Natural killer cell (primary cell): ENCODE measurements at regions not wholly inside any gene's neighbourhood (a gene's known extent, or its start where the extent isn't known, plus 50 kb on each side); places are given as distances from the start of the nearest gene placed in this dataset.

ENCODE experiments used
- ATAC-seq, 3 donors: fragments of 150-1000 bp in 2 of 3; fragments of 200-7000 bp in 1 of 3; cut with Tn5 transposase; 1 replicate in 1 of 3; 2 replicates in 2 of 3; pipeline ENCODE4 v1.10.0; 2021; ENCODE audit warnings: mild to moderate bottlenecking in 2 of 3, moderate library complexity in 2 of 3
- DNase-seq, 2 donors: peaks; one replicate each; pipeline versions ENCODE4 v3.0.0 to v3.0.0-alpha.2; 2013 to 2021; ENCODE audit warnings: mixed read lengths in 1 of 2
- H3K27ac ChIP-seq: one replicate; pipeline ENCODE4 v1.5.1; 2013; ENCODE audit warnings: mild to moderate bottlenecking, low read length
- H3K27me3 ChIP-seq: one replicate; pipeline ENCODE4 v1.6.1; 2013; ENCODE audit warnings: low read length; ENCODE audit not compliant: control insufficient read depth, insufficient read depth
- H3K36me3 ChIP-seq: one replicate; pipeline ENCODE4 v1.6.1; 2013; ENCODE audit warnings: low read length; ENCODE audit not compliant: control insufficient read depth, insufficient read depth
- H3K4me1 ChIP-seq: one replicate; pipeline ENCODE4 v1.6.1; 2013; ENCODE audit warnings: low read length; ENCODE audit not compliant: control insufficient read depth, insufficient read depth
- H3K4me3 ChIP-seq: one replicate; pipeline ENCODE4 v1.5.1; 2013; ENCODE audit warnings: low read length
- H3K9me3 ChIP-seq: one replicate; pipeline ENCODE4 v1.6.1; 2013; ENCODE audit warnings: low read length; ENCODE audit not compliant: control insufficient read depth, insufficient read depth
- H3K27ac Mint-ChIP-seq, 2 donors: one replicate each; pipeline ENCODE4 v1.8.0; 2022; ENCODE audit warnings: mild to moderate bottlenecking in 2 of 2, mixed read lengths in 2 of 2, moderate library complexity in 1 of 2
- H3K27me3 Mint-ChIP-seq, 2 donors: one replicate each; pipeline ENCODE4 v1.8.0; 2022; ENCODE audit warnings: low read depth in 2 of 2, mixed read lengths in 2 of 2
- H3K36me3 Mint-ChIP-seq: one replicate; pipeline ENCODE4 v1.8.0; 2022; ENCODE audit warnings: mixed read lengths
- H3K4me1 Mint-ChIP-seq, 2 donors: one replicate each; pipeline ENCODE4 v1.8.0; 2022; ENCODE audit warnings: mixed read lengths in 2 of 2
- H3K4me3 Mint-ChIP-seq: one replicate; pipeline ENCODE4 v1.8.0; 2022; ENCODE audit warnings: mild to moderate bottlenecking, moderate library complexity, mixed read lengths
- H3K9me3 Mint-ChIP-seq, 2 donors: one replicate each; pipeline ENCODE4 v1.8.0; 2022; ENCODE audit warnings: mixed read lengths in 2 of 2
- WGBS: methylation state at CpG from one replicate; pipeline ENCODE4 v1.1.7; 2013; ENCODE audit warnings: missing lambda C conversion rate; ENCODE audit not compliant: insufficient coverage; 5-methylcytosine and 5-hydroxymethylcytosine counted together
- intact Hi-C: fragments of 100-400 bp; cut with micrococcal nuclease; formaldehyde crosslinking; loops from one replicate; pipeline ENCODE4 v1.14.2; 2022
- TF ChIP-seq, protein P1 (sequence below): fragments of 200-600 bp; IDR thresholded peaks from one replicate; pipeline ENCODE4 v1.8.0; 2022; ENCODE audit warnings: antibody characterized with exemption

DNA sequence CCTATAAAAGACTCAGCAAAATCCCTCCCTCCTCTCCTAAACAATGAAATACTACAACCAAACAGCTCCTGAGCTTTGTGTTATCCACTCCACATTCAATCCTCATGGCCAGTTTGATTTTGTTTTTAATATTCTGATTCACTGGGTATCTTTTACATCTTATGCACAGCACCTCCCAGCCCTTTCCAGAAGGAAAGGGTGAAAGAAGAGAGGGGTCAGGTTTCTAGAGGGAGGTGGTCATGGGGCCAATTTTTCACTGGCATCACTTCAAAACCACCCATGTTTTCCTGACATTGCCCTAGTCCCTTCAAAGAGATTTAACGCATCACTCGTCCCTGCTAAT is 315.6 kb downstream of the LPIN1 start:
- H3K4me1 ChIP-seq, result peaks cover 59% of the 10 kb centered on the region
- WGBS, result 100% methylated on average over 2 of the region's 2 CpGs

DNA sequence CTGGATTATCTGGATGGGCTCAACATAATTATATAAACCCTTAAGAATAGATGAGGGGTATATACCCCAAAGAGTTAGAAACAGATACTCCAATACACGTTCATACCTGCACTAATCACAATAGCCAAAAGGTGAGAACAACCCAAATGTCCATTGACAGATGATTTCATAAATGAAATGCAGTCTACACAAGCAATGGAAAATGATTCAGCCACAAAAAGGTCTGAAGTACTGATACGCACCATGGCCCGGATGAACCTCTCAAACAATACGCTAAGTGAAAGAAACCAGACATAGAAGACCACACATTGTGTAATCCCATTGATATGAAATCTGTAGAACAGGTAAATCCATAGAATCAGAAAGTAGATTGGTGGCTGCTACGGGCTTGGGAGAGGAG is 316.8 kb downstream of the LPIN1 start:
- WGBS, result 94% methylated on average over 4 of the region's 5 CpGs
- peaks cover 0 to 18% of the 10 kb centered on the region in 2 donors for H3K27me3 Mint-ChIP-seq
- Histone ChIP-seq H3K4me3 (peak overlapping the region; percentile 20), H3K36me3 (no peaks in the 10 kb centered on the region), H3K4me1 (peaks cover 54% of the 10 kb centered on the region), H3K27ac (no peak overlapping the region), H3K27me3 (peaks cover 9% of the 10 kb centered on the region), H3K9me3 (peaks cover 3% of the 10 kb centered on the region)
- peak overlapping the region; percentile 99 for H3K4me3 Mint-ChIP-seq
- H3K36me3 Mint-ChIP-seq, result peaks cover 8% of the 10 kb centered on the region
- DNase-seq (no peak), ATAC-seq (no peak)
- H3K27ac Mint-ChIP-seq, result peak overlapping the region; percentile 87
- peaks cover 88 to 94% of the 10 kb centered on the region in 2 donors for H3K4me1 Mint-ChIP-seq
- intact Hi-C loops, result loop anchor here (2.0 to 5.0 kb wide), 2 partner anchors 18 to 114 kb away; no protein-coding TSS in a partner anchor
- TF ChIP-seq, protein P1, sequence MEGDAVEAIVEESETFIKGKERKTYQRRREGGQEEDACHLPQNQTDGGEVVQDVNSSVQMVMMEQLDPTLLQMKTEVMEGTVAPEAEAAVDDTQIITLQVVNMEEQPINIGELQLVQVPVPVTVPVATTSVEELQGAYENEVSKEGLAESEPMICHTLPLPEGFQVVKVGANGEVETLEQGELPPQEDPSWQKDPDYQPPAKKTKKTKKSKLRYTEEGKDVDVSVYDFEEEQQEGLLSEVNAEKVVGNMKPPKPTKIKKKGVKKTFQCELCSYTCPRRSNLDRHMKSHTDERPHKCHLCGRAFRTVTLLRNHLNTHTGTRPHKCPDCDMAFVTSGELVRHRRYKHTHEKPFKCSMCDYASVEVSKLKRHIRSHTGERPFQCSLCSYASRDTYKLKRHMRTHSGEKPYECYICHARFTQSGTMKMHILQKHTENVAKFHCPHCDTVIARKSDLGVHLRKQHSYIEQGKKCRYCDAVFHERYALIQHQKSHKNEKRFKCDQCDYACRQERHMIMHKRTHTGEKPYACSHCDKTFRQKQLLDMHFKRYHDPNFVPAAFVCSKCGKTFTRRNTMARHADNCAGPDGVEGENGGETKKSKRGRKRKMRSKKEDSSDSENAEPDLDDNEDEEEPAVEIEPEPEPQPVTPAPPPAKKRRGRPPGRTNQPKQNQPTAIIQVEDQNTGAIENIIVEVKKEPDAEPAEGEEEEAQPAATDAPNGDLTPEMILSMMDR, result no peak
- H3K9me3 Mint-ChIP-seq, result peaks cover 0 to 3% of the 10 kb centered on the region in 2 donors

More for the DNA sequence above, 315.6 kb downstream of the LPIN1 start:
- Histone ChIP-seq H3K27ac (no peak overlapping the region), H3K27me3 (peaks cover 9% of the 10 kb centered on the region), H3K4me3 (no peak overlapping the region), H3K36me3 (no peaks in the 10 kb centered on the region), H3K9me3 (peaks cover 3% of the 10 kb centered on the region)
- Mint-ChIP-seq H3K4me3 (peak overlapping the region; percentile 99), H3K27ac (peak overlapping the region; percentile 87), H3K36me3 (peaks cover 8% of the 10 kb centered on the region), H3K27me3 (peaks cover 0 to 18% of the 10 kb centered on the region in 2 donors), H3K9me3 (peaks cover 0 to 3% of the 10 kb centered on the region in 2 donors), H3K4me1 (peaks cover 95 to 98% of the 10 kb centered on the region in 2 donors)
- intact Hi-C loops, result loop anchor here (2.0 to 5.0 kb wide), 2 partner anchors 17 to 115 kb away; no protein-coding TSS in a partner anchor
- TF ChIP-seq, protein P1, result no peak
- no peak for ATAC-seq
- no peak for DNase-seq

DNA sequence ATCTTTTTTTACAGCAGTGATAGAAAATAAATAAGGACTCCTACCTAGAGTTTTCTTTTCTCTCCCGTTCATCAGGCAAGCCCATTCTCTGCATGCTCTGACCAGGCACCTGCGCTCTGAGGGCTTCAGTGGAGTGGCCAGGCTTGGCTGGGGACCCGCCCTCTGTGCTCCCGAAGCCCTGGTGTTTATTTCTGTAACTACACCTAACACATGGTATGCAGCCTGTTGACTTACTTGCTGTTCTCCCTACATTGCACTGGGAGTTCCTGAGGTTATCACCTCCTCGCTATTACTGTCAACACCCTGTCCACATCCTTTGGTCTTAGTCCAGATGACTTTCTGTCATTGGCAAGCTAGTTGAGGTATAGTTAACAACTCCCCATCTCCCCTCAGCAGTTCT is 317.7 kb downstream of the LPIN1 start:
- 21% methylated on average over 5 of the region's 5 CpGs for WGBS
- Mint-ChIP-seq H3K4me3 (peak overlapping the region; percentile 99), H3K27ac (peak overlapping the region; percentile 87)

More for the DNA sequence above, 317.7 kb downstream of the LPIN1 start:
- H3K27me3 Mint-ChIP-seq, result peaks cover 0 to 15% of the 10 kb centered on the region in 2 donors
- Histone ChIP-seq H3K36me3 (no peaks in the 10 kb centered on the region), H3K27ac (peak overlapping the region; percentile 24), H3K4me3 (peak overlapping the region; percentile 20), H3K9me3 (peaks cover 3% of the 10 kb centered on the region), H3K27me3 (peaks cover 9% of the 10 kb centered on the region), H3K4me1 (peaks cover 50% of the 10 kb centered on the region)
- H3K36me3 Mint-ChIP-seq, result peaks cover 8% of the 10 kb centered on the region
- H3K9me3 Mint-ChIP-seq, result peaks cover 0 to 3% of the 10 kb centered on the region in 2 donors
- intact Hi-C loops, result loop anchor here (1.0 to 5.0 kb wide), 3 partner anchors 10 to 113 kb away; no protein-coding TSS in a partner anchor
- TF ChIP-seq, protein P1, result peak; percentile 59
- DNase-seq (peak; percentile 56 to 69), ATAC-seq (peak; percentile 95 to 98 (median 95))
- peaks cover 79 to 85% of the 10 kb centered on the region in 2 donors for H3K4me1 Mint-ChIP-seq
